ENCODE measurements at regions not wholly inside any gene's neighbourhood (a gene's known extent, or its start where the extent isn't known, plus 50 kb on each side); places are given as distances from the start of the nearest gene placed in this dataset.

- TF ChIP-seq CTCF (IDR thresholded peaks at IDR 0.05), result no peak
- Histone ChIP-seq H3K4me3 (no peak overlapping the region), H3K4me1 (no peaks in the 10 kb centered on the region), H3K9me3 (no peaks in the 10 kb centered on the region), H3K36me3 (no peaks in the 10 kb centered on the region), H3K27me3 (no peaks in the 10 kb centered on the region), H3K27ac (no peak overlapping the region)
- intact Hi-C loops (cut with DNase I), result no loop called here
- no peak for DNase-seq
- ATAC-seq, result no peak
Measured at GRCh38 chr4:148716431-148717052, 274.3 kb upstream of the NR3C2 start.

DNA sequence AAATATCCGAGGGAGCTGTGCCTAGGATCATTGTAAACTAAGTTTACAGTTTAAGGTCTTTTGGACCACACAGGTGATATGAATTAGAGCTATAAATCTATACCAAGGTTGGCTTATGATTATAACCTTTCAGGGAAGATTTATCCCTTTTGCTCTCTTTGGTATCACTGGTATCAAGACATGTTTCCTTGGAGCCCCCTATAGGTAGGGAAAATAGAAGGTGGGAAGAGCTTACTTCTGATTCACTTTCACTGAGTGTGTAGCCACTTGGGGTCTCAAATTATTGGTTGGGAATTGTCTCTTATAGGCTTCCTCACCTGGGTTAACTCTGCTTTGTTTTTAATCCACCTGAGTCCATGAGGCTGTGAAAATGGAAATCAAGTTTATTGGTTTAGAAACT is 262.1 kb upstream of the NR3C2 start:
- no peak for ATAC-seq
- intact Hi-C loops (cut with DNase I), result no loop called here
- no peaks in the 10 kb centered on the region for H3K4me1 ChIP-seq
- no peak overlapping the region for H3K27ac ChIP-seq
- H3K4me3 ChIP-seq, result no peak overlapping the region
- no peak for DNase-seq
- no peaks in the 10 kb centered on the region for H3K27me3 ChIP-seq
- peaks cover 0 to 9% of the 10 kb centered on the region in 2 donors for H3K9me3 ChIP-seq
- no peaks in the 10 kb centered on the region for H3K36me3 ChIP-seq
- no peak for TF ChIP-seq CTCF (IDR thresholded peaks at IDR 0.05)

DNA sequence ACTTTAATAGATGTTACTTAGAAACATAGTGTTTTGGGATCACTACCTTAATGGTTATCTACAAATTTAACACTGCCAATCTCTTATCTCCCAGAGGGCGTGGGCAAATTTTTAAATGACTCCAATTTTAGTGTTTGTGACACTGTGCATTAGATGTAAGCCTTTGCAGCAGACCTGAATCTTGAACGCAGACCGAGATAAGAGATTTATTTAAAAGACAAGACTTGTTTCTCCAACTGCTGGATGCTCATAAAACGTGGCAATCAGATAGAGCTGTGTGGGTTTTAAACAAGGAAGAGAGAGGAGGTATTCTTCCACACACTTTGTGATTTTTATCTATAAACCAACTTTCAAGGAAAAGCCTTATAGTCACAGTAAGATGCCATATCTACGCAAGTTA is 252.5 kb upstream of the NR3C2 start:
- no peak overlapping the region for H3K27ac ChIP-seq
- H3K4me3 ChIP-seq, result no peak overlapping the region
- intact Hi-C loops (cut with DNase I), result no loop called here
- no peaks in the 10 kb centered on the region for H3K36me3 ChIP-seq
- H3K9me3 ChIP-seq, result no peaks in the 10 kb centered on the region
- TF ChIP-seq CTCF (IDR thresholded peaks at IDR 0.05), result no peak
- ATAC-seq (no peak), DNase-seq (no peak)
- no peaks in the 10 kb centered on the region for H3K27me3 ChIP-seq
- H3K4me1 ChIP-seq, result no peaks in the 10 kb centered on the region

DNA sequence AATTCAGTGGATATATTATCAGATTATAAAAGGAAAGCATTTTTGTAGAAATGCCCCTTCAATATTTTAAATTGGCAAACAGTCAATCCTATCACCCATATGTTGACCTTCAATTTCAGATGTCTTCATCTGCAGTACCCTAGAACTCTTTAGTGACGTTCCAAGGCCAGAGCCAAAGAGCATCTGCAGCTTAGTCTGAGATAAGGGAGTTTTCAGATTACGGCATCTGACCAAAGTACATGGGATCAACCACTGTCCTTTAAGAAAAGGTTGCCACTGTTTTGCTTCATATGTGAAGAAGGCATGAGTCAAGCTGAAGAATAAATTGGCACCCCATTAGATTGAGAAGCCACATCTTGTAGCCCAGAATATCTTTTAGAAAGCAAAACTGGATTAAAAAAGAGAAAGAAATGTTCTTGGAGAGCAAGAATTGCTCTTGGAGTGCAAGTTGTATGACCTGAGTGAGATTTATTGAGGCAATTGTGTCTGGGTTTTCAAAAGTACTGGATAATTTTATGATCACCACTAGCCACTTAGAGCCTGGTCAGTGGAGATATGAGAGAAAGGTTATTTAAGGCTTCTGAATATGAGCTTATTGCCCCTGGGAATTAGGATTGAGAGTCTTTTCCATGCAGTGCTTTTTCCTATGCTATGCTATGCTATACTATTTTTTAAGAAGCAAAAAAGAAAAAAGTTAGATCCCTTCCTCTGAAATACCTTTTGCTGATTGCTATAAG is 251.9 kb upstream of the NR3C2 start:
- Histone ChIP-seq H3K36me3 (no peaks in the 10 kb centered on the region), H3K4me3 (no peak overlapping the region), H3K27me3 (no peaks in the 10 kb centered on the region), H3K9me3 (no peaks in the 10 kb centered on the region), H3K4me1 (no peaks in the 10 kb centered on the region), H3K27ac (no peak overlapping the region)
- ATAC-seq (no peak), DNase-seq (no peak)
- TF ChIP-seq CTCF (IDR thresholded peaks at IDR 0.05), result no peak
- intact Hi-C loops (cut with DNase I), result no loop called here

- DNase-seq, result no peak
- Histone ChIP-seq H3K36me3 (no peaks in the 10 kb centered on the region), H3K4me3 (no peak overlapping the region), H3K27me3 (no peaks in the 10 kb centered on the region), H3K9me3 (no peaks in the 10 kb centered on the region), H3K27ac (no peak overlapping the region), H3K4me1 (no peaks in the 10 kb centered on the region)
- ATAC-seq, result no peak
- intact Hi-C loops (cut with DNase I), result no loop called here
- no peak for TF ChIP-seq CTCF (IDR thresholded peaks at IDR 0.05)
Measured at GRCh38 chr4:148692242-148692641, 250.0 kb upstream of the NR3C2 start.
